GM23338 (cell line): ENCODE measurements at regions not wholly inside any gene's neighbourhood (a gene's known extent, or its start where the extent isn't known, plus 50 kb on each side); places are given as distances from the start of the nearest gene placed in this dataset.
A peak's percentile ranks its signal among the peaks of the same experiment; 100 is the strongest.

ENCODE experiments used
- ATAC-seq: fragments of 200-7000 bp; cut with Tn5 transposase; 3 replicates; pipeline ENCODE4 v1.9.1; 2020
- DNase-seq: peaks from one replicate; pipeline ENCODE4 v3.0.0-alpha.2; 2015; ENCODE audit warnings: low spot score
- H2AFZ ChIP-seq: fragments of 200-600 bp; sonication (generic); 2 replicates; pipeline ENCODE4 v1.8.0; 2016; ENCODE audit warnings: antibody characterized with exemption, mild to moderate bottlenecking, moderate library complexity
- H3F3A ChIP-seq: fragments of 200-600 bp; sonication (generic); replicated peaks from 2 replicates; pipeline ENCODE4 v1.8.0; 2017; ENCODE audit warnings: antibody characterized with exemption, mixed run types, low read depth
- H3K27ac ChIP-seq: fragments of 200-600 bp; sonication (generic); 2 replicates; pipeline ENCODE4 v1.6.1; 2016; ENCODE audit warnings: low read depth
- H3K27me3 ChIP-seq: fragments of 200-600 bp; sonication (generic); 2 replicates; pipeline ENCODE4 v1.8.0; 2016; ENCODE audit warnings: mild to moderate bottlenecking, mixed run types, moderate library complexity; ENCODE audit not compliant: insufficient read depth
- H3K36me3 ChIP-seq: fragments of 200-600 bp; sonication (generic); 2 replicates; pipeline ENCODE4 v1.8.0; 2016; ENCODE audit warnings: mild to moderate bottlenecking; ENCODE audit not compliant: insufficient read depth
- H3K4me1 ChIP-seq: fragments of 200-600 bp; sonication (generic); 2 replicates; pipeline ENCODE4 v1.8.0; 2016; ENCODE audit warnings: mild to moderate bottlenecking, moderate library complexity; ENCODE audit not compliant: insufficient read depth
- H3K4me2 ChIP-seq: fragments of 200-600 bp; sonication (generic); 2 replicates; pipeline ENCODE4 v1.7.1; 2017; ENCODE audit warnings: mixed run types
- H3K4me3 ChIP-seq: fragments of 200-600 bp; sonication (generic); 2 replicates; pipeline ENCODE4 v1.6.1; 2016; ENCODE audit warnings: mixed run types
- H3K79me2 ChIP-seq: fragments of 200-600 bp; sonication (generic); replicated peaks from 2 replicates; pipeline ENCODE4 v1.8.0; 2017; ENCODE audit warnings: mild to moderate bottlenecking; ENCODE audit not compliant: insufficient read depth
- H3K9me2 ChIP-seq: fragments of 200-600 bp; sonication (generic); 2 replicates; pipeline ENCODE4 v1.8.0; 2017; ENCODE audit not compliant: insufficient read depth
- H4K20me1 ChIP-seq: fragments of 200-600 bp; sonication (generic); replicated peaks from 2 replicates; pipeline ENCODE4 v1.8.0; 2017; ENCODE audit warnings: mild to moderate bottlenecking; ENCODE audit not compliant: insufficient read depth
- H3K27ac Mint-ChIP-seq: 2 replicates; pipeline ENCODE4 v1.8.0; 2020; ENCODE audit warnings: inconsistent platforms, mild to moderate bottlenecking, moderate library complexity, mixed read lengths
- H3K27me3 Mint-ChIP-seq: 3 replicates; pipeline ENCODE4 v1.8.0; 2022; ENCODE audit warnings: low read depth, mild to moderate bottlenecking, moderate library complexity, mixed read lengths, inconsistent platforms; ENCODE audit not compliant: insufficient read depth, poor library complexity
- H3K36me3 Mint-ChIP-seq: 3 replicates; pipeline ENCODE4 v1.8.0; 2021; ENCODE audit warnings: low read depth, mild to moderate bottlenecking, inconsistent platforms, moderate library complexity, mixed read lengths
- H3K4me1 Mint-ChIP-seq: 3 replicates; pipeline ENCODE4 v1.8.0; 2020; ENCODE audit warnings: mild to moderate bottlenecking, inconsistent platforms, mixed read lengths
- H3K4me3 Mint-ChIP-seq: 3 replicates; pipeline ENCODE4 v1.8.0; 2021; ENCODE audit warnings: moderate library complexity, mild to moderate bottlenecking, inconsistent platforms, mixed read lengths
- H3K9me3 Mint-ChIP-seq: 3 replicates; pipeline ENCODE4 v1.8.0; 2020; ENCODE audit warnings: moderate library complexity, mild to moderate bottlenecking, inconsistent platforms, mixed read lengths
- CREB1 ChIP-seq: fragments of 250-450 bp; sonication (Bioruptor Pico); IDR thresholded peaks from 2 replicates; pipeline ENCODE4 v1.5.0; 2020; ENCODE audit warnings: low read depth, mild to moderate bottlenecking, moderate library complexity
- EZH2 ChIP-seq: fragments of 200-600 bp; sonication (generic); IDR thresholded peaks from one replicate; pipeline ENCODE4 v1.8.0; 2017; ENCODE audit warnings: antibody characterized with exemption, mild to moderate bottlenecking, low read depth; ENCODE audit not compliant: unreplicated experiment
- EZH2phosphoT487 ChIP-seq: fragments of 200-600 bp; sonication (generic); IDR thresholded peaks from one replicate; pipeline ENCODE4 v1.8.1; 2018; ENCODE audit warnings: antibody characterized with exemption; ENCODE audit not compliant: unreplicated experiment
- JUNB ChIP-seq: IDR thresholded peaks from one replicate; pipeline ENCODE4 v1.6.1; 2016; ENCODE audit warnings: antibody characterized with exemption; ENCODE audit not compliant: unreplicated experiment
- NANOG ChIP-seq: IDR thresholded peaks from 2 replicates; pipeline ENCODE4 v1.6.1; 2016; ENCODE audit warnings: antibody characterized with exemption, borderline replicate concordance
- POLR2AphosphoS5 ChIP-seq: IDR thresholded peaks from 2 replicates; pipeline ENCODE4 v1.6.1; 2016; ENCODE audit warnings: antibody characterized with exemption, low read depth
- STAT1 ChIP-seq: IDR thresholded peaks from one replicate; pipeline ENCODE4 v1.6.1; 2016; ENCODE audit warnings: antibody characterized with exemption; ENCODE audit not compliant: unreplicated experiment
- ZNF114 ChIP-seq: fragments of 250-450 bp; sonication (Bioruptor Pico); IDR thresholded peaks from 2 replicates; pipeline ENCODE4 v1.5.0; 2020; ENCODE audit warnings: mild to moderate bottlenecking, moderate library complexity
- ZNF331 ChIP-seq: fragments of 250-450 bp; sonication (Bioruptor Pico); IDR thresholded peaks from 2 replicates; pipeline ENCODE4 v1.5.0; 2020; ENCODE audit warnings: low read depth, mild to moderate bottlenecking, moderate library complexity
- TF ChIP-seq, protein P1 (sequence below): IDR thresholded peaks from one replicate; pipeline ENCODE4 v1.6.1; 2018; ENCODE audit warnings: antibody characterized with exemption; ENCODE audit not compliant: unreplicated experiment
- TF ChIP-seq, protein P2 (sequence below), 2 experiments: fragments of 200-600 bp in 1 of 2; sonication (generic) in 1 of 2; conservative IDR thresholded peaks; 2 replicates each; pipeline versions ENCODE4 v1.5.1 to v1.6.1; 2016 to 2017; ENCODE audit warnings: antibody characterized with exemption in 2 of 2, low read depth in 2 of 2, mild to moderate bottlenecking in 2 of 2, moderate library complexity in 1 of 2
- TF ChIP-seq, protein P3 (sequence below): IDR thresholded peaks from 2 replicates; pipeline ENCODE4 v1.6.1; 2016; ENCODE audit warnings: antibody characterized with exemption

DNA sequence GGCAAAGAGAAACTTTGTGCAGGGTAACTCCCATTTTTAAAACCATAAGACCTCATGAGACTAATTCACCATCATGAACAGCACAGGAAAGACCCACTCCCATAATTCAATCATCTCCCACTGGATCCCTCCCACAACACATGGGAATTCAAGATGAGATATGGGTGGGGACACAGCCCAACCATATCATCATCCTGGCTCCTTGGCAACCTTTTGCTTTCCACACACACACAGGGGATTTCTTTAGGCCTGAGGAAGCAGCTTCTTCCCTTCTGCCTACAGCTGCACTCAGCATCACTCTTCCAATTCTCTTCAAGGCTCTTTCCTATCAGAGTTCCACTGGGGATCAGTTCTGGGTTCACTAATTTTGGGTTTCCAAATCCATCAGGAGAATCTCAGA, 199.0 kb upstream of the CTBP2 start:
- Histone ChIP-seq H3K9me2 (no peaks in the 10 kb centered on the region), H3K4me2 (no peak overlapping the region), H3K4me1 (no peaks in the 10 kb centered on the region), H3K79me2 (no peaks in the 10 kb centered on the region), H4K20me1 (no peaks in the 10 kb centered on the region), H3F3A (no peaks in the 10 kb centered on the region), H3K36me3 (no peaks in the 10 kb centered on the region), H3K27ac (no peak overlapping the region), H2AFZ (no peak overlapping the region), H3K4me3 (no peak overlapping the region), H3K27me3 (no peaks in the 10 kb centered on the region)
- Mint-ChIP-seq H3K4me1 (no peaks in the 10 kb centered on the region), H3K4me3 (no peak overlapping the region), H3K27me3 (peaks cover 8% of the 10 kb centered on the region), H3K36me3 (peaks cover 9% of the 10 kb centered on the region), H3K27ac (no peak overlapping the region), H3K9me3 (peaks cover 21% of the 10 kb centered on the region)
- ATAC-seq (no peak), DNase-seq (no peak)
- TF ChIP-seq EZH2phosphoT487 (no peak), STAT1 (no peak), JUNB (no peak), ZNF331 (CRISPR knock-in tag) (no peak), EZH2 (no peak), CREB1 (CRISPR knock-in tag) (no peak), ZNF114 (CRISPR knock-in tag) (no peak), NANOG (no peak), POLR2AphosphoS5 (no peak)
- TF ChIP-seq, protein P1, sequence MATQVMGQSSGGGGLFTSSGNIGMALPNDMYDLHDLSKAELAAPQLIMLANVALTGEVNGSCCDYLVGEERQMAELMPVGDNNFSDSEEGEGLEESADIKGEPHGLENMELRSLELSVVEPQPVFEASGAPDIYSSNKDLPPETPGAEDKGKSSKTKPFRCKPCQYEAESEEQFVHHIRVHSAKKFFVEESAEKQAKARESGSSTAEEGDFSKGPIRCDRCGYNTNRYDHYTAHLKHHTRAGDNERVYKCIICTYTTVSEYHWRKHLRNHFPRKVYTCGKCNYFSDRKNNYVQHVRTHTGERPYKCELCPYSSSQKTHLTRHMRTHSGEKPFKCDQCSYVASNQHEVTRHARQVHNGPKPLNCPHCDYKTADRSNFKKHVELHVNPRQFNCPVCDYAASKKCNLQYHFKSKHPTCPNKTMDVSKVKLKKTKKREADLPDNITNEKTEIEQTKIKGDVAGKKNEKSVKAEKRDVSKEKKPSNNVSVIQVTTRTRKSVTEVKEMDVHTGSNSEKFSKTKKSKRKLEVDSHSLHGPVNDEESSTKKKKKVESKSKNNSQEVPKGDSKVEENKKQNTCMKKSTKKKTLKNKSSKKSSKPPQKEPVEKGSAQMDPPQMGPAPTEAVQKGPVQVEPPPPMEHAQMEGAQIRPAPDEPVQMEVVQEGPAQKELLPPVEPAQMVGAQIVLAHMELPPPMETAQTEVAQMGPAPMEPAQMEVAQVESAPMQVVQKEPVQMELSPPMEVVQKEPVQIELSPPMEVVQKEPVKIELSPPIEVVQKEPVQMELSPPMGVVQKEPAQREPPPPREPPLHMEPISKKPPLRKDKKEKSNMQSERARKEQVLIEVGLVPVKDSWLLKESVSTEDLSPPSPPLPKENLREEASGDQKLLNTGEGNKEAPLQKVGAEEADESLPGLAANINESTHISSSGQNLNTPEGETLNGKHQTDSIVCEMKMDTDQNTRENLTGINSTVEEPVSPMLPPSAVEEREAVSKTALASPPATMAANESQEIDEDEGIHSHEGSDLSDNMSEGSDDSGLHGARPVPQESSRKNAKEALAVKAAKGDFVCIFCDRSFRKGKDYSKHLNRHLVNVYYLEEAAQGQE, result no peak
- TF ChIP-seq, protein P2, sequence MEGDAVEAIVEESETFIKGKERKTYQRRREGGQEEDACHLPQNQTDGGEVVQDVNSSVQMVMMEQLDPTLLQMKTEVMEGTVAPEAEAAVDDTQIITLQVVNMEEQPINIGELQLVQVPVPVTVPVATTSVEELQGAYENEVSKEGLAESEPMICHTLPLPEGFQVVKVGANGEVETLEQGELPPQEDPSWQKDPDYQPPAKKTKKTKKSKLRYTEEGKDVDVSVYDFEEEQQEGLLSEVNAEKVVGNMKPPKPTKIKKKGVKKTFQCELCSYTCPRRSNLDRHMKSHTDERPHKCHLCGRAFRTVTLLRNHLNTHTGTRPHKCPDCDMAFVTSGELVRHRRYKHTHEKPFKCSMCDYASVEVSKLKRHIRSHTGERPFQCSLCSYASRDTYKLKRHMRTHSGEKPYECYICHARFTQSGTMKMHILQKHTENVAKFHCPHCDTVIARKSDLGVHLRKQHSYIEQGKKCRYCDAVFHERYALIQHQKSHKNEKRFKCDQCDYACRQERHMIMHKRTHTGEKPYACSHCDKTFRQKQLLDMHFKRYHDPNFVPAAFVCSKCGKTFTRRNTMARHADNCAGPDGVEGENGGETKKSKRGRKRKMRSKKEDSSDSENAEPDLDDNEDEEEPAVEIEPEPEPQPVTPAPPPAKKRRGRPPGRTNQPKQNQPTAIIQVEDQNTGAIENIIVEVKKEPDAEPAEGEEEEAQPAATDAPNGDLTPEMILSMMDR (conservative IDR thresholded peaks at IDR 0.05; ENCODE audit: low read depth in 2 of 2), result no peak

DNA sequence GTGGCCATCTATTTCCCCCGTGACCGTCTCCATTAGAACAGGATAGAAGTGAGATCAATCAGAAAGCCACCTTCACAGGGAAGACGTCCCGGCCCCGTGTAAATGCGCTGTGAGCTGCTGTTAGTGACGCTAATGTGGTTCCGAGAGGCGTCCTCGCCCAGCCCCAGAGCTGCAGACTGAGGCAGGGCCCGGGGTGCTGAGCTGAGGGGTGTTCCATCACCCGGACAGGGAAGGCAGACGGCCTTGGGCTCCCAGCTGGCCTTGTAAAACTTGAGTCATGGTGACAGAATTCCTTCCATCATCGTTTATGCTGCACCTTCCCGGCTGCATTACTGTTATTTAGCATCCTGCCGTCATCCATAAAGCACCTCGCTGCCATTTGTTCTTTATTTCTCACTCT, 195.3 kb upstream of the CTBP2 start:
- Histone ChIP-seq H3K79me2 (no peaks in the 10 kb centered on the region), H3K36me3 (no peaks in the 10 kb centered on the region), H4K20me1 (no peaks in the 10 kb centered on the region), H3K27ac (no peak overlapping the region), H3K4me3 (no peak overlapping the region), H3F3A (no peaks in the 10 kb centered on the region), H3K4me1 (no peaks in the 10 kb centered on the region), H3K27me3 (no peaks in the 10 kb centered on the region), H3K9me2 (no peaks in the 10 kb centered on the region), H3K4me2 (no peak overlapping the region), H2AFZ (peak overlapping the region; percentile 32; the same call in 1 of the 2 replicates)
- Mint-ChIP-seq H3K4me1 (no peaks in the 10 kb centered on the region), H3K36me3 (peaks cover 9% of the 10 kb centered on the region), H3K9me3 (peaks cover 21% of the 10 kb centered on the region), H3K4me3 (no peak overlapping the region), H3K27me3 (peaks cover 10% of the 10 kb centered on the region), H3K27ac (no peak overlapping the region)
- DNase-seq (no peak), ATAC-seq (no peak)
- TF ChIP-seq EZH2 (no peak), STAT1 (no peak), NANOG (no peak), JUNB (no peak), CREB1 (CRISPR knock-in tag) (no peak), EZH2phosphoT487 (no peak), ZNF114 (CRISPR knock-in tag) (no peak), ZNF331 (CRISPR knock-in tag) (no peak)
- TF ChIP-seq, protein P3, sequence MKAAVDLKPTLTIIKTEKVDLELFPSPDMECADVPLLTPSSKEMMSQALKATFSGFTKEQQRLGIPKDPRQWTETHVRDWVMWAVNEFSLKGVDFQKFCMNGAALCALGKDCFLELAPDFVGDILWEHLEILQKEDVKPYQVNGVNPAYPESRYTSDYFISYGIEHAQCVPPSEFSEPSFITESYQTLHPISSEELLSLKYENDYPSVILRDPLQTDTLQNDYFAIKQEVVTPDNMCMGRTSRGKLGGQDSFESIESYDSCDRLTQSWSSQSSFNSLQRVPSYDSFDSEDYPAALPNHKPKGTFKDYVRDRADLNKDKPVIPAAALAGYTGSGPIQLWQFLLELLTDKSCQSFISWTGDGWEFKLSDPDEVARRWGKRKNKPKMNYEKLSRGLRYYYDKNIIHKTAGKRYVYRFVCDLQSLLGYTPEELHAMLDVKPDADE, result no peak
- TF ChIP-seq, protein P2 (conservative IDR thresholded peaks at IDR 0.05; ENCODE audit: low read depth in 2 of 2), result no peak
